Neuronal stem cell (in vitro differentiated cells): ENCODE measurements at regions not wholly inside any gene's neighbourhood (a gene's known extent, or its start where the extent isn't known, plus 50 kb on each side); places are given as distances from the start of the nearest gene placed in this dataset.

ENCODE experiments used
- DNase-seq: peaks from one replicate; pipeline ENCODE4 v3.0.0-alpha.2; 2013; ENCODE audit warnings: low spot score
- H2AFZ ChIP-seq: one replicate; pipeline ENCODE4 v1.6.1; 2013; ENCODE audit warnings: mild to moderate bottlenecking, low read length, inconsistent platforms
- H2AK5ac ChIP-seq: 2 replicates; pipeline ENCODE4 v1.6.1; 2013; ENCODE audit warnings: low read depth, mild to moderate bottlenecking, inconsistent platforms, low read length, moderate library complexity, mixed read lengths
- H2BK120ac ChIP-seq: 2 replicates; pipeline ENCODE4 v1.6.1; 2013; ENCODE audit warnings: low read depth, mild to moderate bottlenecking, inconsistent platforms, low read length, moderate library complexity, mixed read lengths
- H2BK12ac ChIP-seq: one replicate; pipeline ENCODE4 v1.6.1; 2013; ENCODE audit warnings: low read length, inconsistent platforms
- H2BK15ac ChIP-seq: 2 replicates; pipeline ENCODE4 v1.6.1; 2013; ENCODE audit warnings: mild to moderate bottlenecking, low read length, inconsistent platforms, mixed read lengths
- H2BK5ac ChIP-seq: one replicate; pipeline ENCODE4 v1.6.1; 2013; ENCODE audit warnings: inconsistent platforms, mild to moderate bottlenecking, low read length, moderate library complexity
- H3K14ac ChIP-seq: one replicate; pipeline ENCODE4 v1.6.1; 2013; ENCODE audit warnings: low read length, inconsistent platforms
- H3K18ac ChIP-seq: 2 replicates; pipeline ENCODE4 v1.6.1; 2013; ENCODE audit warnings: low read length, inconsistent platforms
- H3K23ac ChIP-seq: 2 replicates; pipeline ENCODE4 v1.6.1; 2013; ENCODE audit warnings: low read depth, mild to moderate bottlenecking, mixed read lengths, low read length, inconsistent platforms; ENCODE audit not compliant: poor library complexity
- H3K27ac ChIP-seq: replicated peaks from 3 replicates; pipeline ENCODE4 v1.5.1; 2013; ENCODE audit warnings: low read length, inconsistent platforms
- H3K27me3 ChIP-seq, 3 experiments: 2 replicates each; pipeline ENCODE4 v1.6.1; 2013; ENCODE audit warnings: low read length in 3 of 3, mild to moderate bottlenecking in 2 of 3, inconsistent platforms in 1 of 3, low read depth in 1 of 3, mixed read lengths in 1 of 3, moderate library complexity in 1 of 3; ENCODE audit not compliant: control insufficient read depth in 3 of 3, insufficient read depth in 3 of 3
- H3K36me3 ChIP-seq, 2 donors: replicated peaks in 1 of 2; 2 replicates each; pipeline ENCODE4 v1.6.1; 2013; ENCODE audit warnings: low read length in 2 of 2; ENCODE audit not compliant: control insufficient read depth in 2 of 2, insufficient read depth in 2 of 2
- H3K4ac ChIP-seq: 2 replicates; pipeline ENCODE4 v1.6.1; 2013; ENCODE audit warnings: inconsistent platforms, mild to moderate bottlenecking, low read length, moderate library complexity
- H3K4me1 ChIP-seq, 2 donors: 1 replicate in 1 of 2; 2 replicates in 1 of 2; pipeline ENCODE4 v1.6.1; 2013; ENCODE audit warnings: low read length in 2 of 2, low read depth in 1 of 2; ENCODE audit not compliant: control insufficient read depth in 2 of 2, insufficient read depth in 1 of 2
- H3K4me2 ChIP-seq: one replicate; pipeline ENCODE4 v1.6.1; 2013; ENCODE audit warnings: mild to moderate bottlenecking, low read length, inconsistent platforms; ENCODE audit not compliant: insufficient read depth, poor library complexity, severe bottlenecking
- H3K4me3 ChIP-seq, 2 donors: 2 replicates each; pipeline ENCODE4 v1.5.1; 2013; ENCODE audit warnings: low read length in 2 of 2, mild to moderate bottlenecking in 2 of 2, inconsistent platforms in 1 of 2, moderate library complexity in 1 of 2
- H3K79me1 ChIP-seq: one replicate; pipeline ENCODE4 v1.6.1; 2013; ENCODE audit warnings: low read depth, mild to moderate bottlenecking, inconsistent platforms, low read length, moderate library complexity
- H3K9ac ChIP-seq: one replicate; pipeline ENCODE4 v1.6.1; 2013; ENCODE audit warnings: mild to moderate bottlenecking, low read depth, low read length, inconsistent platforms; ENCODE audit not compliant: poor library complexity
- H3K9me3 ChIP-seq, 2 donors: replicated peaks in 1 of 2; 2 replicates each; pipeline versions ENCODE3 to v1.6.1; 2013; ENCODE audit warnings: low read length in 2 of 2, mild to moderate bottlenecking in 2 of 2, inconsistent platforms in 1 of 2, low read depth in 1 of 2, mixed read lengths in 1 of 2, moderate library complexity in 1 of 2; ENCODE audit not compliant: control insufficient read depth in 2 of 2, insufficient read depth in 1 of 2
- H4K8ac ChIP-seq: one replicate; pipeline ENCODE4 v1.6.1; 2013; ENCODE audit warnings: low read depth, mild to moderate bottlenecking, inconsistent platforms, low read length, moderate library complexity
- H4K91ac ChIP-seq: one replicate; pipeline ENCODE4 v1.6.1; 2013; ENCODE audit warnings: low read length, low read depth, mild to moderate bottlenecking, inconsistent platforms; ENCODE audit not compliant: poor library complexity
- WGBS, 2 donors: extraction: QIAGEN DNeasy Blood & Tissue Kit; methylation state at CpG; one replicate each; pipeline ENCODE4 v1.1.7; 2013; ENCODE audit warnings: missing lambda C conversion rate in 2 of 2, mixed read lengths in 1 of 2; ENCODE audit not compliant: insufficient read length in 2 of 2, insufficient replicate concordance in 1 of 2; ENCODE audit errors: extremely low coverage in 2 of 2; 5-methylcytosine and 5-hydroxymethylcytosine counted together

DNA sequence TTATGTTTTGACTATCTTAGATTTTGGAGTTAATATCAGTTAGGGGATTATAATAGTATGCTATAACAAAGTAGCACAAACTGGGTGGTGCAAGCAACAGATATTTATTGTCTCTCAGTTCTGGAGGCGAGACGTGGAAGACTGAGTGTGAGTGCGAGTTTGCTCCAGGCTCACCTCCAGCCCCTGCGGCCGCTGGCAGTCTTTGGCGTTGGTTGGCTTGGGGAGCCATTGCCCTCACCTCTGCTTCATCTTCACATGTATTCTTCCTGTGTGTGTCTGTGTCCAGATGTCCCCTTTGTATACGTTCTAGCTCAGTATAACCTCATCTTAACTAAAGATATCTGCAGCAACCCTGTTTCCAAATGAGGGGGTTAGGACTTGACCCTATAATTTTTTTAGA, 343.9 kb upstream of the COBL start:
- H3K9me3 ChIP-seq = no peaks in the 10 kb centered on the region
- WGBS, 2 donors = no CpG with 5 or more reads among the region's 7 CpGs
- no peak overlapping the region for H3K4me3 ChIP-seq
- H3K4me1 ChIP-seq = peaks cover 0 to 7% of the 10 kb centered on the region in 2 donors
- H2BK12ac ChIP-seq = no peak overlapping the region
- no peak overlapping the region for H3K4me2 ChIP-seq
- H2AFZ ChIP-seq = no peak overlapping the region
- no peak overlapping the region for H3K4ac ChIP-seq
- no peak overlapping the region for H3K14ac ChIP-seq
- no peaks in the 10 kb centered on the region for H3K27me3 ChIP-seq
- no peak overlapping the region for H3K23ac ChIP-seq
- H2BK120ac ChIP-seq = no peak overlapping the region
- H2BK15ac ChIP-seq = no peak overlapping the region
- no peak overlapping the region for H2AK5ac ChIP-seq
- H3K36me3 ChIP-seq = no peaks in the 10 kb centered on the region
- H2BK5ac ChIP-seq = no peak overlapping the region
- H3K18ac ChIP-seq = no peak overlapping the region
- H3K9ac ChIP-seq = no peak overlapping the region
- H3K79me1 ChIP-seq = no peaks in the 10 kb centered on the region
- H4K91ac ChIP-seq = no peak overlapping the region
- no peak overlapping the region for H4K8ac ChIP-seq
- DNase-seq = no peak
- no peak overlapping the region for H3K27ac ChIP-seq

- no peak for DNase-seq
- Histone ChIP-seq H2BK5ac (no peak overlapping the region), H3K4me3 (no peak overlapping the region), H3K27me3 (no peaks in the 10 kb centered on the region), H4K8ac (no peak overlapping the region), H3K27ac (no peak overlapping the region), H3K4ac (no peak overlapping the region), H2AK5ac (no peak overlapping the region), H3K79me1 (no peaks in the 10 kb centered on the region), H3K4me1 (peaks cover 0 to 2% of the 10 kb centered on the region in 2 donors), H3K9ac (no peak overlapping the region), H3K14ac (no peak overlapping the region), H3K18ac (peak overlapping the region; percentile 44), H4K91ac (no peak overlapping the region), H2BK15ac (no peak overlapping the region), H2BK12ac (no peak overlapping the region), H3K36me3 (no peaks in the 10 kb centered on the region), H3K9me3 (no peaks in the 10 kb centered on the region), H2AFZ (no peak overlapping the region), H2BK120ac (no peak overlapping the region), H3K4me2 (no peak overlapping the region), H3K23ac (no peak overlapping the region)
- WGBS, 2 donors = no CpG with 5 or more reads among the region's 6 CpGs
Observed at GRCh38 chr7:51658684-51659083, 342.1 kb upstream of the COBL start.

DNA sequence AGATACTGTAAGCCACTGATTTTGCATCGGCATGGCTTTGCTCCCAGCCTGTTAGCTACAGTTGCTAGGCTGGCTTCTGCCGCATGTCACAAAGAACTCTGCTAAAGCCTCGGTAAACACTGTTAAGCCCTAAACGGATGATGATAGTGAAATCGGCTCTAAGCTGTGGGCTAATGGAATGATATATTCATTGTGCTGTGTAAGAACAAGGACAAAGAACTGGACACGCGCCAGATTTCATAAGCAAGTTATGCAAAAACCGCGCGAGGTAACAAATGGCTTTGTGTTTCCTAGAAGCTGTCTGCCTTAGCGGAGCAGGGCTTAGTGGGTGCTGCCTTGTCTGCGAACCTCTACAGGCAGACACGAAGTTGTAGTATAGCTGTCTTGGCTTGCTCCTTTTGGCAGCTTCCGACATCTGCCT, 331.3 kb upstream of the COBL start:
- Histone ChIP-seq H3K9ac (no peak overlapping the region), H3K23ac (no peak overlapping the region), H2BK12ac (no peak overlapping the region), H3K9me3 (no peaks in the 10 kb centered on the region), H2AK5ac (no peak overlapping the region), H3K4me1 (peaks cover 0 to 7% of the 10 kb centered on the region in 2 donors), H4K8ac (no peak overlapping the region), H3K27me3 (no peaks in the 10 kb centered on the region), H2AFZ (peak overlapping the region; percentile 81), H3K14ac (no peak overlapping the region), H2BK120ac (no peak overlapping the region), H2BK5ac (no peak overlapping the region), H2BK15ac (no peak overlapping the region), H3K4me2 (no peak overlapping the region), H3K4ac (no peak overlapping the region), H3K79me1 (no peaks in the 10 kb centered on the region), H3K36me3 (no peaks in the 10 kb centered on the region), H3K4me3 (no peak overlapping the region), H3K18ac (no peak overlapping the region), H4K91ac (no peak overlapping the region), H3K27ac (no peak overlapping the region)
- DNase-seq = no peak
- no CpG with 5 or more reads among the region's 14 CpGs for WGBS, 2 donors

DNA sequence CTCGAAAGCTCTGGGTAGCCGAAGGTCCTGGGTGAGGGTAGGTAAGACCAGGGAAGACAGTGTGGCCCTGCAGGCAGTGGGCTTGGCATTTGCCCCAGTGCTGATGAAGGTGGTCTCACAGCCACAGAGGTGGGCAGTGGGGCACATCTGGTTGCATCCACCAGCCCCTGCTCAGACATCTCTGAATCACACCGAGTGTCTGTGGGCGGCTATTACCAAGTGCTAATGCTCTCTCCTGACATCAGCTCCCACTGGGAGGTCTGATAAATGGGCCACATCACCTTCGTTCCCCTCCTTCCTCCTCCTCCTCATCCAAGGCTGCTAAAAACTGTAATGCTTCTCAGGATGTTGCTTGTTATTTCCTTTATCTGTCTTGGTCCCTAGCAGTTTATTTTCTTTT, 330.9 kb upstream of the COBL start:
- H3K23ac ChIP-seq = no peak overlapping the region
- H4K8ac ChIP-seq = no peak overlapping the region
- H3K4me3 ChIP-seq = no peak overlapping the region
- peak overlapping the region; percentile 81 for H2AFZ ChIP-seq
- peak overlapping the region; percentile 36 for H3K9ac ChIP-seq
- H3K27me3 ChIP-seq = no peaks in the 10 kb centered on the region
- H2AK5ac ChIP-seq = no peak overlapping the region
- peak overlapping the region; percentile 54 for H3K18ac ChIP-seq
- H3K4ac ChIP-seq = no peak overlapping the region
- H2BK5ac ChIP-seq = no peak overlapping the region
- H2BK12ac ChIP-seq = no peak overlapping the region
- H4K91ac ChIP-seq = no peak overlapping the region
- H3K14ac ChIP-seq = no peak overlapping the region
- no peaks in the 10 kb centered on the region for H3K79me1 ChIP-seq
- no peak overlapping the region for H3K4me2 ChIP-seq
- no CpG with 5 or more reads among the region's 5 CpGs for WGBS, 2 donors
- H3K27ac ChIP-seq = no peak overlapping the region
- no peak overlapping the region for H2BK120ac ChIP-seq
- peaks cover 0 to 7% of the 10 kb centered on the region in 2 donors for H3K4me1 ChIP-seq
- H2BK15ac ChIP-seq = no peak overlapping the region
- H3K9me3 ChIP-seq = no peaks in the 10 kb centered on the region
- no peak for DNase-seq
- no peaks in the 10 kb centered on the region for H3K36me3 ChIP-seq
